ENCODE measurements at regions not wholly inside any gene's neighbourhood (a gene's known extent, or its start where the extent isn't known, plus 50 kb on each side); places are given as distances from the start of the nearest gene placed in this dataset.

DNA sequence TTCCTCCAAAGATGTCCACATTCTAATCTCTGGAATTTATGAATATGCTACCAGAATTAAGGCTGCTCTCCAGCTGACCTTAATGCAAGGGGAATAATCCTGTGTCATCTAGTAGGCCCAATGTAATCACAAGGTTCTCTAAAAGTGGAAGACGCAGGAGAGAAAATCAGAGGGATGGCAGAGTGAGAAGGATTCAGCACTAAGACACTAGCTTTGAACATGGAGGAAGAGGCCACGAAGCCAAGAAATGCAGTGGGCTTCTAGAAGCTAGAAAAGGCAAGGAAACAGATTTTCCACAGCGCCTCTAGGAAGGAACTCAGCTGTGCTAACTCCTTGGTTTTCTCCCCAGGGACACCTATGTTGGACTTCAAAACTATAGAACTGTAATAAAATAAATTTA lies 240.7 kb upstream of the TRAM1L1 start:
- DNase-seq = no peak

DNA sequence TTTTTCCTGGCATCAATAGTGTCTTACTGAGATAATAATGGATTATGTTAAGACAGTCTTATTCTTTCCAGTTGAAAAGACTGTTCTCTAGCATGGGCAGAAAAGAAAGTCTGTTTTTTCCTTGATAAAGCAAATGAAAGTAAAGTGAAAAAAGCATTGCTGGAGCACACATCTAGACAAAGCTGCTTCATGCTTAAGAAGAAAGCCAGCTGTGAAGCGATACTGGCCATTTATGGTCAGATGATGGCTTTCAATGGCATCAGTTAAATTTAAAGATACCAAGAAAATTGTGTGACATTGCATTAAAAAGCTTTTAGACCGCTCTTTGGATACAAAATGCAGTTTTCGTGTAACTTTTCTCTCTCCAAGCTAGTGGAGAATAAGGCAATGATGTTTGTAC lies 242.1 kb upstream of the TRAM1L1 start:
- no peak for DNase-seq

DNA sequence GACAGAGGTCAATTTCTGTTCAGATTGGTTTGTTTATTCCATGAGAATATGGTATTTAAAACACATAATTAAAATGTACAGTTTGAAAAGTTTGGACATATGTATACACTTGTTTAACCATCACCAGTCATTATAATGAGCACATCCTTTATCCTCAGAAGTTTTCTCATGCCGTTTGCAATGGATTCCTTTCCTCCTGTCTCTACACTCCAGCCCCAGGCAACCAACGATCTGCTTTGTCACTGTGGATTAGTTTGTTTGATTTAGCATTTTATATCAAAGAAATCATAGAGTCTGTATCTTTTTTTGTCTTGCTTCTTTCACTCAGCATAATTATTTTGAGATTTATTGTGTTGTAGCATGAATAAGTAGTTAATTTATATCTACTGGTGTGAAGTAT lies 243.0 kb upstream of the TRAM1L1 start:
- DNase-seq = no peak

DNA sequence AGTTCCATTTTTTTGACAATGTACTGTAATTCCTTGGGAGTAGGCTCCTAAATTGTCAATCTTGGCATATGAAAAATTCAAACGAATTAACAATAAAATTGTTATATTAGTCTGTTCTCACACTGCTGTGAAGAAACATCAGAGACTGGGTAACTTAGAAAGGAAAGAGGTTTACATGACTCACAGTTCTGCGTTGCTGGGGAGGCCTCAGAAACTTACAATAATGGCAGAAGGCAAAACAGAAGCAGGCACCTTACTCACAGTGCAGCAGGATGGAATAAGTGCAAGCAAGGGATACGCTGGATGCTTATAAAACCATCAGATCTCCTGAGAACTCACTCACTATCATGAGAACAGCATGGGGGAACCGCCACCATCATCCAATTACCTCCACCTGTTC lies 246.4 kb upstream of the TRAM1L1 start:
- no peak for DNase-seq

DNA sequence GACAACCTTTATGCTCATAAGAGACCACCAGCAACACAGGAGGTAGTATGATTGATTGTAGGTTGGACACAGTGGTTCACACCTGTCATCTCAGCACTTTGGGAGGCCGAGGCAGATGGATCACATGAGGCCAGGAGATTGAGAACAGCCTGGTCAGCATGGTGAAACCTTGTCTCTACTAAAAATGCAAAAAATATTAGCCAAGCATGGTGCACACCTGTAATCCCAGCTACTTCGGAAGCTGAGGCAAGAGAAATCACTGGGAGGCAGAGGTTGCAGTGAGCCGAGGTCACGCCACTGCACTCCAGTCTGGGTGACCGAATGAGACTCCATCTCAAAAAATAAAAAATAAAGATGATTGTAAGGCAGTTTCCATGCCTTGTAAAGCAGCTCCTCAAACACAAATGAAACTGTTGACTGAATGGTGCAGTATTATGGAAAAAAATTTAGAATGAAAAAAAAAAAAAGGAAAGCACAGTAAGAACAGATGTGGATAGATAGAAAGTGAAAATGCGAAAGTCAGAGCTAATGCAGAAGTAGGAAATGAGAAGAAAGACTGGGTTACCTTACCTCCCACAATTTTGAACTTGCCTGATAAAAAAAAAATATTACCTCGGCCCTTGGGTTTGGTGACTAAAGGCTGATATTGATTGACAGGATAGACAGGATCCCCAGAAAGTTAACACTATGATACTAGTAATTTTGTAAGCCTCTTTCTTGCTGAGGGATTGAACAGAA lies 249.2 kb upstream of the TRAM1L1 start:
- no peak for DNase-seq

DNA sequence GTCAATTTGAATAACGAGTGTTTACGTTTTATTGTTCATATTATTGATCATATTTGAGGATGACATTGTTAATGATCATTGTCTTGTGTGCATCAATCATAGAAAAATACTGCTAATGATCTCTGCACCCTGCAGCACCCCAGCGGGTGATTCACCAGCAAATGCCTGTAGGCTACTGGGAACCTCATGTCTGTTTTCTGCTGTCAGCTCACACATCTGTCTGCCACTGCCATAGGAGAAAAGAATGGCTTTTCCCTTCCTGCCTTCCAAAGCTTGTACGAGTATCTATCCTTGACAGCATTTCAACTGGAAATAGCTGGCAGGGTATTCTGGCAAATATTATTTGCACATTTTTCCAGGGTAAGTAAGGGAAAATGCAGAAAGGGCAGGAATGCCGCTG lies 272.1 kb upstream of the TRAM1L1 start:
- DNase-seq = no peak

DNA sequence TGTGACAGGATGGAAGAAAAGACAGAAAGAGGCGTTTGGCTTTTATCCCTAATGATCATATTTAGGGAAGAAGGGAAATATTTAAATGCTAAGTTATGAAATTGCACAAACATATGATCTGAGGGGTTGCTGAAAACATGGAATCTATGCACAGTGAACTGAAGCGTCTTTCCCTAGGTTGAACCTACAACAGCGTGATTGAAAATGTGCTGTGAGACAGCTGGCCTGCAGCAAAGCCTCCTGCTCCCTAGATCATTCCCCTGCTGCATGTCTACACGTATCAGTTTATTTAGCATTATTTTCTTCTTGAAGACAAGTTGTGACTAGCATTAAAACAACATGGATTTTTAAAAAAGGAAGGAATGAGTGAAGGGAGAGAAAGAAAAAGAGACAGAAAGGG lies 272.5 kb upstream of the TRAM1L1 start:
- no peak for DNase-seq

DNA sequence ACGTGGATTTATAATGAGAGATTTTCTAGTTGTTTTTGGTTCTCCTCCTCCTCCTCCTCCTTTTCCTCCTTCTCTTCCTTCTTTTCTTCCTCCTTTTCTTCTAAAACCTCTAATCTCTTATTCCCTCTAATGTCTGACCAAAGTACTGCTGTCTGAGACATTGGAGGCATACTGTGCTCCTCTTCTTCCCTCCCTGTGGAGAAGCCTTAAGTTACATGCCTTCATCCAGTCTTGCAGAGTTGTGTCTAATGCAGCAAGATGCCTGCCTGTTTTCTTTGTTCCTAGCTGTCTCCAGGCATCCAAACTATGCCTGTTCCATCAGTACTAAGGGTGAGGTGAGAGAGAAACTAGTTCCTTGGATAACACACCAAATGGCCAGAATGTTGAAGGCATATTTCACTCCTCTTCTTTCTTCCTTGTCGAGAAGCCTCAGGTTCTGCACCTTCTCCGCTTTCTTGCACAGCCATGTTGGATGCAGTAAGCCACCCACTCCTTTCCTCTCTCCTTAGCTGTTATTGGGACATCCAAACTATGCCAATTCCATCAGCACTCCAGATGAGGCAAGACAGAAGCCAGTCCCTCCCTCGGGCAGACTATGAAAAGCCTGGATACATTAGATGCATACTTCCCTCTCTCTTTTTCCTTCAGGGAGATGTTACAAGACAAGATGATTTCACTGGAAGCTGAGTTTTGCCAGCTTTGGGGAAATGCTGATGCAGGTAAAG lies 285.7 kb upstream of the TRAM1L1 start:
- DNase-seq = no peak

DNA sequence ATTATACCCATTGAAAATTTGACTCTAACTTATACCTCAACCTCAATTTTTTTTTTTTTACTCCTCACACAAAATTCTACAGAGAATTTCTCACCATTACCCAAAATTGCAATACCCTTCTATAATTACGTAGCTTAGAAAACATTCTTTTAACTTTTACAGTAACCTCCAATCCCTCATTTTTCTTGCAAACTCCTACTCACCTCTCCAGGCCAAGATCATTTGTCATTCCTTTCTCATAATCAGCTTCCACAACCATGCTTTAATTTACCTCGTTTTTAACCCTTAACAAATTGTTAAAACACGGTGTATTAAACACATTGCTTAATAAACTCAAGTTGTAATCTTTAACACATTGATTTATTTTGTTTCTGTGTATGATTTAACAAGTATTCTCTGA lies 289.7 kb upstream of the TRAM1L1 start:
- DNase-seq = no peak

DNA sequence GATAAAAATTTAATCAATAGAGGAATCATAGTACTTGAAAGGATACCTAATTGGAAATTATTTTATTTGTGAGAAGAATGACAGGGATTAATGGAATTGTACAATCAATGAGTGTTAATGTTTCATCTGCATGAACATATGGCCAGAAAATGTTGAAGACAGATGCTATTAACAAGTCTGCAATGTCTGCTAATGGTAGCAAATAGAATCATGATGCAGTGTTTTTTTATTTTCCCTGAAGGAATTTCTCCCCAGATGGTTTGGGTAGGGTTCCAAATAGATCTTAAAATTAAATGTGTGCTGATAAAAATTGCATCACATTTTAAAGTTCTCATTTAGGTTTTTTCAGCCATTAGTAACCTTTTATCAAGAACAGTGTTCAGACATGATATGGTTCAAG lies 291.3 kb upstream of the TRAM1L1 start:
- no peak for DNase-seq

DNA sequence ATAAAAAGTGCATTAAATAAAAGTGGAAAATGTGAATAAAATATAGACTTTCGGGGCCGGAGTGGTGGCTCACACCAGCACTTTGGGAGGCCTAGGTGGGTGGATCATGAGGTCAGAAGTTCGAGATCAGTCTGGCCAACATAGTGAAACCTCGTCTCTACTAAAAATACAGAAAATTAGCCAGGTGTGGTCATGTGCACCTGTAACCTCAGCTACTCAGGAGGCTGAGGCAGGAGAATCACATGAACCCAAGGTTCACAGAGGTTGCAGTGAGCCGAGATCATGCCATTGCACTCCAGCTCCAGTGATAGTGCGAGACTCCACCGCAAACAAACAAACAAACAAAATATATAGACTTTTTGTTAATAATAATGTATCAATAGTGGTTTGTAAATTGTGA lies 293.6 kb upstream of the TRAM1L1 start:
- DNase-seq = no peak

DNA sequence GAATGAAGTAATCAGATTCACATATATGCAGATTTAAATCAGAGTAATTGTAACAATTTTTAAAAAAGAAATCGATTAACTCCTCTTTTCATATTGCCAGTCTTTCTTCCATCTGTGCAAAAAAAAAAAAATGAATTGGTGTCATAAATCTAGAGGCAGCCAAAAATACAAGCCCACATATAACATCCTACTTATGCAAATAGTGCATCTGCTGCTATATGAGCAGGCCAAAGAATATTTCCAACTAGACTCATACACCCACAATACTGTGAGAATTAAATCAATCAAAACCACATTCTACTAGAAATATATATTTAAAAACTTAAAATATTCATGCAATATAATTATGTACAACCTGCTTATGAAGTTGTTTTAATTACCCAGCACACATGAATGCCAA lies 298.1 kb upstream of the TRAM1L1 start:
- no peak for DNase-seq

DNA sequence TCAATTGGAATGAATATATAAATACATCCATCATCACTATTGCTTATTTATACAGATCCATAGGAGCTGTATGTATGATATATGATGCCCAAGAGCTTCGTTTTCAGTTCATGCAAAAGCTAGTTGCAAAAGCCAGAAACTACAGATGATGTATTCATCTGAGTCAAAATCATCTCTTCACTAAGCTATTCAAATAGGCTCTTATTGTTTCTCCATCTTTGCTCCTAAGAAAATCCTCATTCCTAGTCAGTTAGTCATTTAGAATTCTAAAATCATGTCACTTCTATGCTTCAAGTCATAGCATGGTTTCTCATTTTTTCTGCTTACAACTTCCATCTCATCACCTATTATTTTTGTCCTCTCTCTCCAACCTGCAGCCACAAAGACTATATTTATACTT lies 300.1 kb upstream of the TRAM1L1 start:
- no peak for DNase-seq

DNA sequence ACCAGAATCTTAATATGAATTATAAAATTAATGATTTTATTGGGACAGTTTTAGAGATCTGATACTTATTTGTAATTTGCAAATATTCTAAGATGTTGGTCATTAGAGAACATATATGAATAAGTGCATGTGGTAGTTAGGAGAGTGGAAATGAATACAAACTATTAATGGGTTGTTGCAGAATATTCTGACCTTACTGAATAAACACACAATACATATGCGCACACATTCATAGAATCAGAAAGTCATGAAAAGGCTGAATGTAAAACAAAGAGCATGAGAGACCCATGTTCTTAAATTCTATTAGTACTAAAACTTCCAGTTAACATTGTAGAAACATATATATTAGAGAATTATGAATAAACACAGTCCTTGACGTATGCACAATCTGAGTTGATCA lies 301.7 kb upstream of the TRAM1L1 start:
- no peak for DNase-seq

DNA sequence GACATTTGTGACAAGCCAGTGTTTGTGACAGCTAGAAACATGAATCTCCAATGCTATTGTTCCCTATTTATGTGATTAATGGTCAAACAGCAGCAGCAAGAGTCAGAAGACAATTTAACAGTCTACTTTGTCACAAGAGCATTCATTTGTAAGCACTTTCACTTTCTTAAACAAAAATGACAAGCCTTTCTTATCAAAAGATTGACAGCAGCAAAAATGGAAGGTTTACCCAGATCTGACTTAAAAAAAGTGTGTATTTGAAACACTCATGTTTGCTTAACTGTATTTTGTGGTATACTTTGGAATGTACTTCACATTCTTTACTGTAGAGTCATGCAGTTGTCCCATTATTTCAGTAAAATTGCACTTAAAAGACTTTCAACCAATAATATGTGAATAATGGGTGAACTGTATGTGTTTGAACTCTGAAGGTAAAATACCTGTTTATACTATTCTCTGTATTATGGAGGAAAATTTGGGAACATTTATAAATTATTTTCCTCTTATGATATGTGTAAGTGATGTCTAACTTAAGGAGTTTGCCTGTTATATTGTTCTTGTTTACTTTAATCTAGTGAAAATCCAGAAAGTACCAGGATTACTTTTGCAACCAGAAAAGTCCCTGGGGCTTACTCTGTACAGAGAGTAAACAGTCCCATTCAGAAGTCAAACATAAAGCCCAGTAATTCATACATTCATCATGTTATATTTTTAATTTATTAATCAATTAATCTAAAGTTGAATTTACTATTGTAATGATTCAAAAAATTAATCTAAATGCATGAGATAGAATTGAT lies 314.9 kb upstream of the TRAM1L1 start:
- peak; percentile 1 for DNase-seq

DNA sequence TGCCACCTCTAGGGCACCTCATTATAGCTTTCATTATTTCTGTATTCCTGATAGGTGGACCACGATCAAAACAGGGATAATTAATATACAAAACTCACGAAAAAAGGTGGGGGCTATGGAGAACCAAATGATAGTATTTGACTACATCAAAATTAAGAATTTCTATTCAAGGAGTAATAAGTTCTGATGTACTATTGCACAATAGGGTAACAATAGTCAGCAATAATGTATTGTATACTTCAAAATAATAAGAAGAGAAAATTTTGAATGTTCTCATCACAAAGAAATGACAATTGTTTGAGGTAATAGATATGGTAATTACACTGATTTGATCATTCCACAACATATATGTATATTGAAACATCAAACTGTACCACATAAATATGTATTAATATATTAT lies 327.3 kb upstream of the TRAM1L1 start:
- no peak for DNase-seq

DNA sequence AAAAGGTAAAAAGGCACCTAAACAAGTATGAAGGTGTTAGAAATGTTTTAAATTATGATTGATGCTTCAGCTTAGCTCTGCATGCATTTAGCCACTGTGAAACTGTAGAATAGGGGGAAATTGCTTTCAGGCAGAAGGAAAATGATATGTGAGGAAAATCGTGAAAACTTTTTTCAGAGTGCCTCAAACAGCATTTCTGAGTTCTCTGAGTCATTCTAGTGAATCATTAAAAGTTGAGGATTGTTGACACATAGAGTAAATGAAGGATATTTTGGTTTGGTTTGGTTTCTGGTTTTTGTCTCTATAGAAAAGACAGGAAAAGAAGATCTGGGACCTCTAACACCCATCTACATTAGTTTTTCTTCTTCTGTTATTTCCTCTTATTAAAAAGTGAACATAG lies 332.5 kb upstream of the TRAM1L1 start:
- DNase-seq = no peak

DNA sequence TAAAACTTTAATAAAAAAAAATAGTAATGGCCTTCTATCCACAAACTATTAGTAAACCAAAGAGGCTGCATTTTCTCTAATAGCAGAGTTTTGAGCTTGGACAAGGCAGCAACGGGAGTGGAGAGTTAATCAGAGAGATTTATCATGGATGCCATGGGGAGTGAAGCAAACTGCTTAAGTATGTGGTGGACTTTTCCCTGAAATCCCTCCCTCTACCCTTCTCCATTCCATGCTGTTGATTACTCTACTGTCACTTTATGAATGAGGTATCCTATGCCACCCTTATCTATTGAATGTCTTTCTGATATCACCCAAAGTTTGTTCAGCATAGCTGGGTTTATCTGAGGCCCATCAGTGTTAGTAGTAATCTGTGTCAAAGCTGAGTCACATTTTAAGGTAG lies 335.6 kb upstream of the TRAM1L1 start:
- no peak for DNase-seq

DNA sequence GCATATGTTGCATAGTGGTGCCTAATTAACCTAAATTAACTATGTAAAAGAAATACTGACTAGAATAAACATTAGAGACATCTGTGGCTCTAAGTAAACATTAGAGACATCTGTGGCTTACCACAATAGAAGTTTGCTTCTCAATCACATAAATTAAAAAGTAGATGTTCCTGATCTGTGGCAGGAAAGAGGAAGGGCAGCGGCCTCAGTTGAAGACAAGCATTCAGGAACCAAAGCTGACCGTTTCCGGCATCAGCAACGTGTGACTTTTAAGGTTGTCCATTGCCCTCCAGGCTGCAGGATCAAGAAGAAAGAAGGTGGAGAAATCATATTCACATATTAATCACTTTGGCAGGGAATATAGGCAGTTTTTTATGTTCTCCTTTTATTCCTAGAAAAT lies 336.3 kb upstream of the TRAM1L1 start:
- DNase-seq = no peak

DNA sequence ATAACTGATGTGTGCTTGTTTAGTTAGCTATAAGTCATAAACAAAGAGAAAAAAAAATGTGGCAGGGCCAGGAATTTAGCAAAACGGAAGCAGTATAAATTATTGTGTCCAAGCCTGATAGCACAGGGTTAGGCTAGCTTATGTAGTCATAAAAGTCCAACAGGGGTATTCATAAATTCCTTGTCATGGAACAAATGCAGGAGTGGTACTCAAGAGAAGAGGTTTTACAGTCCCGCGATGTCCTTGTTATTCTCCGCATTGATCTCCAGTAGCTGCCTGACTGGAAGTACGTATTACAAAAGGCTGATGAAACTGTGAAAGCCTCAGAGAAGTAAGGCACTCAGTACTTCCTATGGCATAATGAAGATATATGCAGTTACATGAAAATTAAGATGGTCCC lies 336.9 kb upstream of the TRAM1L1 start:
- no peak for DNase-seq

DNA sequence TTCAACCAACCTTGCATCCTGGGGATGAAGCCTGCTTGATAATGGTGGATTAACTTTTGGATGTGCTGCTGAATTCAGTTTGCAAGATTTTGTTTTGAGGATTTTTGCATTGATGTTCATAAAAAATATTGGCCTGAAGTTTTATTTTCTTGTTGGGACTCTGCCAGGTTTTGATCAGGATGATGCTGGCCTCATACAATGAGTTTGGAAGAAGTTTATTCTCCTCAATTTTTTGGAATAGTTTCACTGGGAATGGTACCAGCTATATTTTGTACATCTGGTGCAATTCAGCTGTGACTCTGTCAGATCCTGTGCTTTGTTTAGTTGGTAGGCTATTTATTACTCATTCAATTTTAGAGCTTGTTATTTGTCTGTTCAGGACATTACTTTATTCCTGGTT lies 340.3 kb upstream of the TRAM1L1 start:
- peak; percentile 33 for DNase-seq

DNA sequence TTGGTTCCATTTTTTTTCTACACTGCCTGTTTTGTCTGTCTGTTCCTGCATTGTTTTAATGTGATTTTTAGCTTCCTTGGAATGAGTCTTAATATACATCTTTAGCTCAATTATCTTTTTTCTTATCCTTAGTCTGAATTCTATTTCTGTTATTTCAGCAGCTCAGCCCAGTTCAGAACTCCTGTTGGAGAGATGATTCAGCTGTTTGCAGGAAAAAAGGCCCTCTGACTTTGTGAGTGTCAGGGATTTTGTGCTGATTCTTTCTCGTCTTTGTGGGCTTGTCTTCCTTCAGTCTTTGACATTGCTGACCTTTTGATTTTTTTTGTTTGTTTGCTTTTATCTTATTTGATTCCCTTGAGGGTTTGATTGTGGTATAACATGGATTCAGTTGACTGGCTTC lies 343.2 kb upstream of the TRAM1L1 start:
- DNase-seq = no peak

DNA sequence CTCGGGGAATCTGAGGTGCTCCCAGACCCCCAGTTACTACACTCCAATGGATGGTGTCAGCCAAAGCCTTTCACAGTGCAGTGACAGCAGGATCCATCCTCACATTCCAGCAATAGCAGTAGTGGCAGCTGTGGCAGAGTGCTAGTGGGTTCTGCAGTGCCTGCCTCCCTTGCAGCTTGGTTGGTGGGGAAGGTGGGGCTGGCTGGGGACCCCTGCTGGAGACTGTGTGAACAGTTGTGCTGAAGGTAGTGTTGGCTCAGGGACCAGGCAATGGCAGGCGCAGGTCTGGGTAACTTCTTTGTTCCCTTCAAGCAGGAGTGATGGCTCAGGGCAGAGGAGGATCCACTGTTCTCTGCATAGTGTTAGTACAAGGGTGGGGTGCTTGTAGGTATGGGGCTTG lies 343.7 kb upstream of the TRAM1L1 start:
- DNase-seq = no peak

DNA sequence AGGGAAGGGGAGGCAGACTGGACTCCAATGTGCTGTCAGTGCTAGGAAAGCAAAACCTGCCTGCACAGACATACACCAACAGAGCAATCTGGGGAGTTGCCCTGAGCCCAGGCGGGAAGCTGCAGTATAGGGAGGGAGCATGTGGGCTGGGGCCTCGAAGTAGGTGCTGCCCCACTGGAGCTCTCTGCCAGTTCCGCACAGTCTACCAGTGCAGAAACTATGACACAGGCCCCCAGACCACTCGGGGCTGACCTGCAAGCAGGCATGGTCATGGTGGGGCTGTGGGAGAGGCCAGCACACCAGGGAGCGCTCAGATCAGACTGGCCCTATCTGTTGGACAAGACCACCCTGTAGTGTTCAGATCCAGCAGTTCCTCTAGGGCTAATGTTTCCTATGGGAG lies 344.1 kb upstream of the TRAM1L1 start:
- DNase-seq = no peak

Data from tongue (tissue), 1 donor.